ENCODE measurements at regions not wholly inside any gene's neighbourhood (a gene's known extent, or its start where the extent isn't known, plus 50 kb on each side); places are given as distances from the start of the nearest gene placed in this dataset.
"Not testable (repeated sequence)": the region's sequence is repeated elsewhere in the genome, so short reads cannot be mapped to it uniquely, and the experiment has no call there.

GRCh38 chr18:66440433-66440832 lies 163.5 kb downstream of the CDH19 start:
- DNase-seq = no peak

- DNase-seq = no peak
These were observed 164.2 kb downstream of the CDH19 start for GRCh38 chr18:66439670-66440069.

- DNase-seq = no peak
These were observed 165.0 kb downstream of the CDH19 start for GRCh38 chr18:66438711-66439536.

DNA sequence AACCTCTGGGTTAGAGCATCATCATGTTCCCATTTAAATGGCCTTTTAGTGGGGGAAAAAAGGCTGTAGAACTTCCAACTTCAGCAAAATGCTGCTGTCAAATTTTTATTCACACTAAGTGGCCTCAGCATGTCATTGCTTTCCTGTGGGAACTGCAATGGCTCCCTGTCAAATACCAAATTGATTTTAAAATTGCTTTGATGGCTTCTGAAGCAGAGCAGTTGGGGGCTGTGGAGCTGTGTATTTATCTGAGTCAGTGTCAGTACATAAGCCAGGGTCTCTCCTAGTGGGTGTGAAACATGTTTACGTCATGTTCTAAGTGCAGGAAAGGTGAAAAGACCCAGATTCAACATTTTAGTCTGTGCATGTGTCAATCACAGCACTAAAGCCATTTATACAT lies 171.3 kb downstream of the CDH19 start:
- peak; percentile 6 for DNase-seq

GRCh38 chr18:66428795-66429194 lies 175.1 kb downstream of the CDH19 start:
- no peak for DNase-seq

- DNase-seq = no peak
These were observed 184.5 kb downstream of the CDH19 start for GRCh38 chr18:66419400-66419799.

- no peak for DNase-seq
These were observed 193.2 kb downstream of the CDH19 start for GRCh38 chr18:66410692-66411091.

DNA sequence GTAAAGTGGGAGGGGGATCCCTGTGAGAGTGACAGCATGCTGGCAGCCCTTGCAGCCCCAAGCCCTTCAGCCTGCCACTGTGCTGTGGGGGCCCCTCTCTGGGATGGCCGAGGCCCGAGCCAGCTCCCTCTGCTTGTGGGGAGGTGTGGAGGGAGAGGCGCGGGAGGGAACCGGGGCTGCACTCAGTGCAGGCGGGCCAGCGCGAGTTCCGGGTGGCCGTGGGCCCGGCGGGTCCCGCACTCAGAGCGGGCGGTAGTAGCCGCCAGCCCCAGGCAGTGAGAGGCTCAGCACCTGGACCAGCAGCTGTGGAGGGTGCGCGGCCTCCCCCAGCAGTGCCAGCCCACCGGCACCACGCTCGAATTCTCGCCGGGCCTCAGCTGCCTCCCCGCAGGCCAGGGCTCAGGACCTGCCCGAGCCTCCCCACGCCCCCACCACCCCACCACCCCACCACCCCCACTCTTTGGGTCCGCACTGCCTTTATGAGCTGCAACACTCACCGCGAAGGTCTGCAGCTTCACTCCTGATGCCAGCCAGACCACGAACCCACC lies 208.1 kb downstream of the CDH19 start:
- no peak for DNase-seq

DNA sequence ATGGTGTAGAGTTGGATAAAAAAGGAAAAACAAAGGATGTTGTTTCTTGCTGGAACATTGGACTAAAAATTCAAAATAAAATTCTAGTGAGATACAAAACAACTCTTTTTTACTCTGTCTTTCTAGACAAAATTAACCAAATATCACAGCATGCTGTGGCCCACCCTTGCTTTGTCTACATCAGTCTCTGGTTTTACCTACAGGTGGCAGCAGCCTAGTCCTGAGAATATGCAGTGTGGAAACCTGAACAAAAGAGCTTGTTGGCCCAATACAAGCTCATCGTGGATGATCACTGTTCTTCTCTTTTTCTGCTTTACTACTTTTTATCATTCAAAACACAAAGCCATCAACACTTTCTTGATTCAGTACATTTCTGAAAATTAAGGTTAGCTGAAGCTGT lies 210.4 kb downstream of the CDH19 start:
- no peak for DNase-seq

- DNase-seq = no peak
These were observed 226.6 kb downstream of the CDH19 start for GRCh38 chr18:66377291-66377690.

- not testable (repeated sequence) for DNase-seq
These were observed 228.5 kb downstream of the CDH19 start for GRCh38 chr18:66375391-66375790.

DNA sequence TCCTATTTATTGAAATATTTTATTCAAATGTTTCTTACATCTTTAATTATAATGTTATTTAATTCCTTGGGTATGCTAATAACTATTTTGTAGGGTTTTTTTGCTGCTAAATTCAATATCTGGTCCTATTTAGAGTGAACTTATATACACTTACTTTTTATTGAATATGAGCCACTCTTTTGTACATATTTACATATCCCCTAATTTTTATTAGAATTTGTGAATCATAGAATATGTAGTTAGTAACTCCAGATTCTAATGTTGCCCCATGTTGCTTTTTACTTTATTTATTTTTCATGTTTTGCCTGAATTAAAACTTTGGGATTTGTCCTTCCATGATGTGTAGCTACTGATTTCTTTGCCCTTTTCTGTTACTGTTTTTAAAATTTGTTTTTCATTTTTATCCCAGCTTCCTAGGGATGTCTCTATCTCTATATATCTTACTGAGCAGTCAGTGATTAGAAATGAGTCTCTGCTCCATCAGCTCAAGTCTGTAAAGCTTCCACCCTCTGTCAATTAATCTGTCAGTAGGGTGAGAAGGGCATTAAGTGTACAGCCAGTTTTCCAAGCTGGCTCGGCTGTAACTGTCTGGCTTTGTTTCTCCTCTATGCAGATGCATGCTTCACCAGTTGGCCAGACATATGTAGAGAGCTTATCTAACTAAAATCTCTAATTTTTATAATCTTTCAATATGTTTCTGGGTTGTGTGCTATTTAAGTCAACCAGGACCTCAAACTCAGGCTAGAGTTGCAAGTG lies 256.9 kb downstream of the CDH19 start:
- peak; percentile 7 for DNase-seq

GRCh38 chr18:66344227-66344626 lies 259.7 kb downstream of the CDH19 start:
- DNase-seq = peak; percentile 84

- DNase-seq = no peak
These were observed 261.3 kb downstream of the CDH19 start for GRCh38 chr18:66342577-66342976.

DNA sequence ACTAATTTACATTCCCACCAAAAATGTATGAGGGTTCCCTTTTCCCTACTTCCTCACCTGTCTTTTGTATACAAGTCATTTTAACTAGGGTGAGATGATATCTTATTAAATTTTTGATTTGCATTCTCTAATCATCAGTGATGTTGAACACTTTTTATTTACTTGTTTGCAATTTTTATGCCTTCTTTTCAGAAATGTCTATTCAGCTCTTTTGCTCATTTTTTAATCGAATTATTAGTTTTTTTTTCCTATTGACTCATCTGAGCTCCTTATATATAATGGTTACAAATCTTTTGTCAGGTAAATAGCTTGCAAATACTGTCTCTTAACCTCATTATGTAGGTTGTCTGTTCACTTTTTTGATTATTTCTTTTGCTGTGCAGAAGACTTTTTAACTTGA lies 269.4 kb downstream of the CDH19 start:
- no peak for DNase-seq

DNA sequence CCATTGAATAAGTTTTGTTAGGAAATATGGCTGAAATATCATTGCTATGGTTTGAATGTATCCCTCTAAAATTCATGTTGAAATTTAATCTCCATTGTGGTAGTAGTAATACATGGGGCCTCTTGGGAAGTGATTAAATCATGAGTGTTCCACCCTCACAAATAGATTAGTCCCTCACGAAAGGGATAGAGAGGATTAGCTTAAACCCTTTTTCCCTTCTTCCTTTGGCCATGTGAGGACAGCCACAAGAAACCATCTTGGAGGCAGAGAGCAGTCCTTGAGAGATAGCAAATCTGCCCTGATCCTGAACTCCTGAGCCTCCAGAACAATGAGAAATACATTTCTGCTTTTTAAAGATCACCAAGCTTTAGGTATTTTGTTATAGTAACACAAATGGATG lies 274.2 kb downstream of the CDH19 start:
- no peak for DNase-seq

DNA sequence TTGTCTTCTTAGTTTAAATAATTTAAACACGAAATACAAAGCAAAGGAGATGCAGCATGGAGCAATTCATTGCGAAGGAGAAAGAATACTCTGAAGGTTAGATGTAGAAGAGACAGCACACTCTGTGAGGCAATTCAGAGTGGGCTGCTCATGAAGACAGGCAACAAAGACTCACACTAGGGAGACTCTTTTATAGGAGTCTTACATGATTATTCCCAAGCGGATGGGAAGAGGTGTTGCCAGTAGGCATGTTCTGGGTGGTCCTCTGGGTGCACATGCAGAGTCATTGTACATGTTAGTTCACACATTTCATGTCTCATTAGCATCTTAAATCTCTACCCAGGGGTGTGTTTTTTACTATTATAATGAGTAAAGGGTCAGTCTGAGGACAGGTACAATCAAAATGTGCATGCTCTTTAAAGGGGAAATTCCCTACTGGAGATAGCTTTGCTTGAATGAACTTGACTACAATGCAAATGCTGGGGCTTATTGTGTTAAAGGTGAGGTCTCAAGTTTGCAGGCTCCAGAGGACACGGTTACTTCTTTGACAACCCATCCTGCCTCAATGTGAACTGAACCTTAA lies 275.5 kb downstream of the CDH19 start:
- DNase-seq = peak; percentile 4

GRCh38 chr18:66325251-66325650 lies 278.6 kb downstream of the CDH19 start:
- no peak for DNase-seq

DNA sequence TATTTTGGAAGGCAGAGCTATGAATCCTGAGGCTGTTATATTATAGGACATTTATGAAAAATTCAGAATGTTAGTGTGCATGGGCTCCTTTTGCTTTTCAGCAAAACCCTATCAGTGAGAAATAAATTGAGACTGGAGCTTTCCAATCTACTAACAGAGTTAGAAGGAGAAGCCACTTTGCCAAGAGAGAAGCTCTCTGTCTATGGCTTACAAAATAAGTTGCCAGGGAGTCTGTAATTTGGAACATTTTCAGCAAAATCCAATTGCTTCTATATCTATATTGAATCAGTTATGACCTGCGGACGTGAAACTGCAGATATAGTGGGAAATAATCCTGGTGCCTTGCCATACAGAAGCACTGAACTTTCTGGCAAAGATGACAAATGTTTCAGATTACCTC lies 279.3 kb downstream of the CDH19 start:
- DNase-seq = no peak

- DNase-seq = peak; percentile 5
These were observed 286.4 kb downstream of the CDH19 start for GRCh38 chr18:66317243-66318090.

GRCh38 chr18:66316701-66317100 lies 287.2 kb downstream of the CDH19 start:
- no peak for DNase-seq

GRCh38 chr18:66300141-66300540 lies 303.7 kb downstream of the CDH19 start:
- DNase-seq = no peak

GRCh38 chr18:66280470-66280869 lies 323.4 kb downstream of the CDH19 start:
- DNase-seq = no peak

Measured in NCI-H2227 treated with DMSO at 0.1 percent for 48 hours (cell line).